GM18909 (cell line): ENCODE measurements at regions not wholly inside any gene's neighbourhood (a gene's known extent, or its start where the extent isn't known, plus 50 kb on each side); places are given as distances from the start of the nearest gene placed in this dataset.

ENCODE experiments used
- ATAC-seq: cut with Tn5 transposase; IDR thresholded peaks from one replicate; pipeline ENCODE4 v1.9.1; 2021; ENCODE audit warnings: mild to moderate bottlenecking; ENCODE audit not compliant: unreplicated experiment, poor library complexity

GRCh38 chr13:84570831-84571230 is 688.6 kb upstream of the SLITRK1 start:
- ATAC-seq, result no peak

DNA sequence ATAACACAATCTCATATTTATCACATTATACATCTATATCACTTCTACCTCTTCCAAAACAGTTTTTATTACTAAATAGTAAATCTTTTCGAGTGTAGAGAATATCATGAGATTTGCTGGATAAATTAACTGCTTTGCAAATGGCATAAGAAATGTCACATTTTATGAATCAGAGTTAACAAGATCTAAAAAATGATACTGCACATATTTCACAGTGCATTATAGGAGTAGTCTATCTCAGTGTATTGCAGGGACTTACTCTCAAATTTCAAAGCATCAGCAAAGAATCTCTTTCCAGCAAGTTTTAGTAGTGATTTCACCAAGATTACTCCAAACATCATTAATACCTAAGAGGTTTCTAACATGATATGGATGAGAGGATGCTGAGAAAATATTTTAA is 687.1 kb upstream of the SLITRK1 start:
- ATAC-seq, result no peak

DNA sequence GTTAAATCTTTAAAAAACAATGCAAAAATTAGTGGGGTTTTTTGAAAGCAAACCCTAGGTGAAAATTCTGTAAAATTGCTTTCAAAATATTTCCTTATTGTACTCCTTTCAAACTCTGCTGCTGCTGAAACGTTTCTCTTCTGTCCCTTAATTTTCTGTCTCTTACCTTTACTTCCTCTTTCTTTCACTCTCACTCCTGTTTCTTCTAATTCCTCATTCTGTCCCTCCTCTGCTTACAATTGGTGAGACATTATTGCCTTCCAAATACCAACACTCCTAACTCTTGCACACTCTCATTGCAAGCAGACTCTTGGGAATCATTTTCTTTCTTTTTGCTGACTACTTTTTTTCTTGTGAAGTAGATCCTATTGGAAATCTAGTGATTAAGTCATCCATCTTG is 685.6 kb upstream of the SLITRK1 start:
- ATAC-seq, result no peak

- no peak for ATAC-seq
These were observed 684.5 kb upstream of the SLITRK1 start for GRCh38 chr13:84566780-84567179.

- no peak for ATAC-seq
These were observed 681.3 kb upstream of the SLITRK1 start for GRCh38 chr13:84563611-84564010.

DNA sequence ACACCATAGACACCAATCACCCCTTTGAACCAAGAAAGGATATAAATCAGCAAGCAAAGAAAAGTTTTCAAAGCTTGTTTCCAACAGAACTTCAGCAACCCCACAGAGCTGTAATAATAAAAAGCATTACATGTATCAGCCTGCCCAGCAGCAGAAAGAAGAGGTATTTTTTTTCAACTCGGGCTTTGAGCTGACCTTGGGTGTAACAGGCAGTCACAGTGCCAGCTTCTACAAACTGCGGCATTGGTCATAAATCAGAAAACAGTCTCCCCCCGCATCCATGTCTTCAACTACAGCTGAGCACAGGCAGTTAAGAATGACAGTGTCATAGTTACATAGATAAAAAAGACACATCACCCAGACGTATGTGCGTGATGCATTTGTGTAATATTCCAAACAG is 671.0 kb upstream of the SLITRK1 start:
- ATAC-seq, result no peak

DNA sequence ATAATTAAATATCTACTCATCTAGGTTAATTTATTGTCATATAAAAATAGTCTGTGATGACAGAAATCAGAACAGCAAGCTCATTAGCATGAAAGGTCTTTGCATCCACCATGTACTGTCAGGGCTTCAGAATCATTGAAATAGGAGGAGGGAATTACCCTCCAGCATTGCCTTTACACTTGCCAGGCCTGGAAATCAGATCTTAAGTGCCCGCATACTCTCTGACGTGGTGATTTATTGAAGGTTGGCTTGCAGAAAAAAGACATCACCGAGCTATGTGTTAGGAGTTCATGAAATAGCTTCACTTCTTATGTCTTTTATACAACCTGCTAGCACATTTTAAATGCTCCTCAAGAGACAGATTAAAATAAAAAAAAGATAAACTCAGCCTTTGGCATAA is 661.7 kb upstream of the SLITRK1 start:
- ATAC-seq, result no peak

GRCh38 chr13:84542348-84542747 is 660.1 kb upstream of the SLITRK1 start:
- ATAC-seq, result no peak

GRCh38 chr13:84536906-84537305 is 654.6 kb upstream of the SLITRK1 start:
- no peak for ATAC-seq

GRCh38 chr13:84528408-84529070 is 646.3 kb upstream of the SLITRK1 start:
- ATAC-seq, result no peak

- ATAC-seq, result no peak
These were observed 643.6 kb upstream of the SLITRK1 start for GRCh38 chr13:84525865-84526264.

- ATAC-seq, result no peak
These were observed 642.3 kb upstream of the SLITRK1 start for GRCh38 chr13:84524586-84524985.

- ATAC-seq, result no peak
These were observed 617.7 kb upstream of the SLITRK1 start for GRCh38 chr13:84500016-84500415.

DNA sequence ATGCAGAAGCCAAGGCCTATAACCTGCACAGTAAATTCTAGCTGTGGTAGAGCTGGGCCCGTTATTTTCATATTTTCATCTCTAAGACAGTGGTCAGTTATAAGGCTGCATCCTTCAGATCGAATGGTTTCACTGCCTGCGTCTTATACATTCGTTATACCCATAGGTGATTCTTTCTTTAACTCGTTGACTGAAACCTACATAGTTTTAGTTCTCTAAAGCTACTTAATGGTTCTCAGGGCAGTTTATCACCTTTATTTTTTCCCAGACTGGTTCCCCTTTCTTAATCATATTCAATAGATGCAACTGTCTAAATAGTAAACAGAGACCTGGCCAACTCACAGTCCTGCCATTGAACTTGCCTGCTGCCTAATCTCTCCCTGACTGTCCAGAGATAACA is 615.3 kb upstream of the SLITRK1 start:
- ATAC-seq, result no peak

- ATAC-seq, result no peak
These were observed 609.7 kb upstream of the SLITRK1 start for GRCh38 chr13:84491952-84492351.

DNA sequence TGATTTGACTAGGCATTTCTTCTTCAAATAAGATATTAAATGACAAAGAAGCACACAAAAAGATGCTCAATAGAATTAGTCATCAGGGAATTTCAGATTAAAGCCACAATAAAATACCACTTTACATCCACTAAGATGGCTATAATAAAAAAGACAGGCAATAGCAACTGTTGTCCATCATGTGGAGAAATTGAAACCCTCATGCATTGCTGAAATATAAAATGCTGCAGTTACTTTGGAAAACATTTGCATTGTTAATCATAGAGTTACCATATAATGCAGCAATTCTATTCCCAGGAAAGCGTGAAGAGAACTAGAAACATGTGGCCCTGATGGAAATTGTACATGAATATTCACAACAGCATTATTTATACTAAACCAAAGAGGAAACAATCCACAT is 605.5 kb upstream of the SLITRK1 start:
- no peak for ATAC-seq

- ATAC-seq, result no peak
These were observed 599.7 kb upstream of the SLITRK1 start for GRCh38 chr13:84481958-84482357.

- ATAC-seq, result no peak
These were observed 597.4 kb upstream of the SLITRK1 start for GRCh38 chr13:84479656-84480055.

GRCh38 chr13:84470528-84470927 is 588.3 kb upstream of the SLITRK1 start:
- no peak for ATAC-seq

- ATAC-seq, result no peak
These were observed 584.2 kb upstream of the SLITRK1 start for GRCh38 chr13:84466461-84466860.

DNA sequence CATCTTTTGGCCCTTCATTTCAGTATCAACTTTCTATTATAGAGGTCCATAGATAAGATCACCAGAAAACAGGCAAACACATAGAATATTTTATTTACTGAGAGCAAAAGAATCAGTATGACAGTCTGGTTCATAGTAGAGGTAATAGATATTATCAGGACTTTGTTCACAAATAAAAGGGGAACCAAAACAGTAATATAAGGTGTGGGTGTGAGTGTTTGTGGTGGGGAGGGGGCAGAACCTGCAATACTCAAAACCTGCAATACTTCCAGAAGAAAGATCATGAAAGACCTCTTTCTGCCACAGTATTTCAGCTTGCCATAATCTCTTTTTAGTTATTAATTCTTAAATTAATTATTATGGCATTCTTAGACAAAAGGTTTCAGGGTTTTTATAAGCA is 578.7 kb upstream of the SLITRK1 start:
- ATAC-seq, result no peak

- no peak for ATAC-seq
These were observed 573.0 kb upstream of the SLITRK1 start for GRCh38 chr13:84455143-84455905.
